Jurkat, Clone E6-1 (cell line): ENCODE measurements at regions not wholly inside any gene's neighbourhood (a gene's known extent, or its start where the extent isn't known, plus 50 kb on each side); places are given as distances from the start of the nearest gene placed in this dataset.

ENCODE experiments used
- DNase-seq: peaks from one replicate; pipeline ENCODE4 v3.0.0-alpha.2; 2011; ENCODE audit warnings: low read depth, low spot score
- H3K4me3 ChIP-seq: 2 replicates; pipeline ENCODE4 v1.5.1; 2011; ENCODE audit warnings: mild to moderate bottlenecking, low read length, control low read depth, moderate library complexity

DNA sequence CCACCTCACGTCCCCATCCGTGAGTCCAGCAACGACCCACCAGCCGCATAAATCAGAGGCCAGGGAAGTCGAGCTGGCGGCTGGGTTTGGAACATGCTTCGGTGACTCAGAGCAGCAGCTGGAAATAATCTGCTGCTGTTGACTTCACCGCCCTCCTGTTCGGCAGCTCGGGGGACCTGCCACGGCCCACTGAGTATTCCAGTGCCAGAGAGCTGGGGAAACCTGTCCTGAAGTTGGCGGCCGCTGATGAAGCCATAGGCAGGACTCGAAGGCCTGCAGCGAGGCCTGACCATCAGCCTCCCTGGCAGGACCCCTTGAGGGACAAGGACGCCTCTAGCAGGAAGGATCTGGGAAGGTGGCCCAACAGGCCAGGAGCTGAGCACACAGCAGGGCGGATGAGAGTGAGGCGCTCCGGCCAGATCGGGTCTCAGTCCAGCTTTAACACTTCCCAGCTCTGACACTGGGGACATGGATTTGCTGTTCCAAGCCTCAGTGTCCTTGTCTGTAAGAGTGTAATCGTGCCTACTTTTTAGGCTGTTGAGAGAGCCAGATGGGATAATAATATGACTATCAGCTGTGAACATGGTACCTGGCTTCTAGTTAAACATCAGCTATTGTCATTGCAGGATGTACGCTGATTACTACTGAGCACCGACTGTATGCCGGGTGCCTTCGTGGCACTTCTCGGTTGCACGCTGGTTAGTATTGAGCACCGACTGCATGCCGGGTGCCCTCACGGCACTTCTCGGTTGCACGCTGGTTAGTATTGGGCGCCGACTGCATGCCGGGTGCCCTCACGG, 50.4 kb upstream of the CIBAR2 start:
- no peak for DNase-seq
- H3K4me3 ChIP-seq: no peak overlapping the region

DNA sequence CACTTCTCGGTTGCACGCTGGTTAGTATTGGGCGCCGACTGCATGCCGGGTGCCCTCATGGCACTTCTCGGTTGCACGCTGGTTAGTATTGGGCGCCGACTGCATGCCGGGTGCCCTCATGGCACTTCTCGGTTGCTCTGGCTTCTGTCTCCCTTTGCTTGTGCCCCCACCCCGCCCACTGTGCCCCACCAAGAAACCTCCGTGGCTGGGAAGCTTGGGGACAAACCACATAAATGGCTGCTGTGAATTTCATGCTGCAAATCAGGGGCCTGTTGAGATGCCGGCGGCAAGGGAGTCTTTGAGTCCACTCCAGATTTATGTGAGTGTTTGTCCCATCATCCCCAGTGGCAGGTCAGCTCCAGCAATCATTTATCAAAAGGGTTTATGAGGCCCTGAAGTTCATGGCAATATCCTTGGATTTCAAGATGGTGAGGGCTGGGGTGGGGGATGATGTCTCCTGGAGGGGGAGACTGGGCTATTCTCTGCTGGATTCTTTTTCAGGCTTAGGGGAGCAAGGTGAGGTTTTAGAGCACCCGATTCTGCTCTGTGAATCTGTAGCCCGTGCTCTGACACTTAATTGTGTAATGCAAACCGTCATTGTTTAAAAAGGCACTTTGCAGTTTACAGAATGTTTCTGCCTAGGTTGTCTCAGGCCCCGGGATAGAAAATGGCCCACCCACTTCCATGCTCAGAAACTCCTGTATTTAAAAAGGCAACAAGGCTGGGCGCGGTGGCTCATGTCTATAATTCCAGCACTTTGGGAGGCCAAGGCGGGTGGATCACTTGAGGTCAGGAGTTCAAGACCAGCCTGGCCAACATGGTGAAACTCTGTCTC, 51.2 kb upstream of the CIBAR2 start:
- DNase-seq: no peak

DNA sequence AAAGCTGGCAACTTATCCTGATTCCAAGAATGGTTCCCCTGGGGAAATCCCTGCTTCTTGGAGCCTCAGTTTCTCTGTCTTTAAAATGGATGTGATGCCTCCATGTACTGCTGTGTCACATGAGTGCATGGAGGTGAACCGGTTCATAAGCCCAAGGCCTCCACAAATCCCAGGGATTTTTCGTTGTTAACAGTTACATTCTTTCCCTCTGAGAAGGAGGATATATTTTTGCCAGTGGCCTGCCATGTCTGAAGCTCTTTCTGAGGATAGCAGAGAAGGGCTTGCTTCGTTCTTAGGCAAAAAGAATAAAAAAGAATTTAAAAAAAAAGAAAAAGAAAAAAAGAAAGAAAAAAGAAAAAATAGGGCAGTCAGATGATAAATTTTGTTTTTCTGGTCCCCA, 52.2 kb upstream of the CIBAR2 start:
- no peak overlapping the region for H3K4me3 ChIP-seq
- no peak for DNase-seq

More for the DNA sequence above, 51.2 kb upstream of the CIBAR2 start:
- H3K4me3 ChIP-seq: no peak overlapping the region

DNA sequence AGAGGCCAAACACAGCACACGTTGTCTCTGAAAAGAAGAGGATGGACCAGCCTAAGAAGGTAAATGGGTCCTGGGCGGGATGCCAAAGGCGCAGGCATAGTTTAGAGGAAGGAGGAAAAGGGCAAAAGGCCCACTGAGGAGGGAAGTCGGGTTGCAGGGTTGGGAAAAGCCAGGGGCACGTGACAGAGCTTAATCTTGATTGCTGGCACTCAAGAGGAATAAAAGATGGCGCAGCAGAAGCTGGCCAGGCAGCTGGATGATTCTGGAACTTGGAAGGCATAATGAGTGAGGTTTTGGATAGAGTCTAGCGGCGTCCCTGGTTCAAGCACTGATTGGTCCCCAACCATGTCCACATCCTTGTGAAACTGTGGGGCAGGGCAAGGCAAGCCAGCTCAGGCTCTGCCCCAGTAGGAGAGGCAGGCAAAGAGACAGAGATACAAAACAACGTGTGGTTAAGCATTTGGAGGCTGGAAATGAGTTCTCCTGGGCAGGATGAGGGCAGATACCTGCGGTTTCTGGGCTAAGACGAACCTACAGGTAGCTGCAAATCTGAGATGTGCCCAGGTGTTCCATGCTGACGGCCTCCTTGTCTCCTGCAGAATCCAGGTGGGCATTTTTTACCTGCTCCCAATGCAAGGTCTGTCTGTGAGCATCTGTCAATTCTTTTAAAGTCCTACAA, 52.7 kb upstream of the CIBAR2 start:
- DNase-seq: no peak
- H3K4me3 ChIP-seq: no peak overlapping the region

DNA sequence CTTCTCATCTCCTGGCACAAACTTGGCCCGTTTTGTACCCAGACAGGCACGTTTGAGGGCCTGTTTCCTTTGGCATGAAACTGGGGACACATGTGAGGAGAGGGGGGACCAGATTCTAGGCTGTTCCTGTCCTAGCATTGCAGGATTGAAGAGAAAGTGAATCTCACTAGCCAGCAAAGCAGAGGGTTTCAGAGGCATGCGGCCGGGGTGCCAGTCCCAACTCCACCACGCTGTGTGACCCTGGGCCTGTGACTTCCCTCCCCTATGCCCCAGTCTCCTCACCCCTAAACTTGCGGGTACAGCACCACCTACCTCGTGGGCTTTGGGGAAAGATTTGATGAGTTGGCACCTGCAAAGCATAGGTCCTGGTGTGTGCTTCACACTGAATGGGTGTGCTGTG, 53.5 kb upstream of the CIBAR2 start:
- no peak overlapping the region for H3K4me3 ChIP-seq
- no peak for DNase-seq

DNA sequence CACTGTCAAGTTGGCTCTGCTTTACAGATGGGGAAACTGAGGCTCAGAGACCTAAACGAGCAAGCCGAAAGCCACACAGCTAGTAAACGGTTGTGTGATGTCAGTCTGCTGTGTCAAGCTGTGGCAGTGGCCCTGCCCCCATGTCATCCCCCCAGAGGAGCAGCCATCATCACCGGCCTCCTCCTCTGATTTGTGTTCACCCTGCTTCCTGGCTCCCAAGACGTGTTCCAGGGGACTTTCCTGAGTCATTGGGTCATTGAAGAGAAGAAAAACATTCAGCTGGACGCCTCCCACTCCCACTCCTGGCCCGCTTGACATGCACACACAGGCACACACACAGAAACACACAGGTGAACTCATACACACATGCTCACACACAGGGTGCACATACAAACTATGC, 54.0 kb upstream of the CIBAR2 start:
- H3K4me3 ChIP-seq: no peak overlapping the region
- DNase-seq: no peak

DNA sequence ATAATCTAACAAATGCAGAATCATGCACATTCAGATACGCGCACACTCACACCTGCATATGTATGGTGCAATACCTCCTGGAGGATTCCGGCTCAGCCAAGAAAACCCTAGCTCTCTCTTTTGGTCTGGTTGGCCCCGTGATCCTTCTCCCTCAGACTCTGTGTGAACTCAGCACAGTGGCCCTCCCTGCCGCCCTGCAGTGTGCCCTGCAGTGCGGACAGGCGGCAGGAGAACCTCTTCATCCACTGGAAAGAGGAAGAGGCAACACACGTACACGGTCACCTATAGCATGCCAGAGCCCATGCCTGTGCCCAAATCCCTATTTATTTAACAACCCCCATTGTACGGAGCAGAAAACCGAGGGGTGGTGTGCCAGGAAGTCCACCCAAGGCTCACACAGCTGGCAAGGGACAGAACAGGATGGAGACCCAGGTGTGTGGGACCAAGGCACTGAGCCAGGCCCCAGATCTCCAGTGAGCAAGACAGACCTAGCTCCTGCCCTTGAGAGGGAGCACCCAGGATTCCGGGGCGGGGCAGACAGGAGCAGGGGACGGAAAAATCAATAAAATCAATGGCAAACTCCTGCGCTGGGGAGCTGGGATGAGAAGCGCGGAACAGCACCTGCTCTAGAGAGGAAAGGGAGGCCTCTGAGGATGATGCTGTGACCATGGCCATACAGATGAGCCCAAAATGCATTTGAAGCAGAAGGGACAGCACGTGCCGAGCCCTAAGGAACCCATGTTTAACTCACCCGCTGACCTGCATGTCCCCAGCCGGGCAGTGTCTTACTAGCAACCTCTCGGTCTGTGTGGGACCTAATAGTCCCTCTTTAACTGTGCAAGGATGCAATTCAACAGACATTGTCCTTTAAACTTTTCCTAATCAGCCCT, 54.7 kb upstream of the CIBAR2 start:
- no peak overlapping the region for H3K4me3 ChIP-seq
- DNase-seq: no peak

DNA sequence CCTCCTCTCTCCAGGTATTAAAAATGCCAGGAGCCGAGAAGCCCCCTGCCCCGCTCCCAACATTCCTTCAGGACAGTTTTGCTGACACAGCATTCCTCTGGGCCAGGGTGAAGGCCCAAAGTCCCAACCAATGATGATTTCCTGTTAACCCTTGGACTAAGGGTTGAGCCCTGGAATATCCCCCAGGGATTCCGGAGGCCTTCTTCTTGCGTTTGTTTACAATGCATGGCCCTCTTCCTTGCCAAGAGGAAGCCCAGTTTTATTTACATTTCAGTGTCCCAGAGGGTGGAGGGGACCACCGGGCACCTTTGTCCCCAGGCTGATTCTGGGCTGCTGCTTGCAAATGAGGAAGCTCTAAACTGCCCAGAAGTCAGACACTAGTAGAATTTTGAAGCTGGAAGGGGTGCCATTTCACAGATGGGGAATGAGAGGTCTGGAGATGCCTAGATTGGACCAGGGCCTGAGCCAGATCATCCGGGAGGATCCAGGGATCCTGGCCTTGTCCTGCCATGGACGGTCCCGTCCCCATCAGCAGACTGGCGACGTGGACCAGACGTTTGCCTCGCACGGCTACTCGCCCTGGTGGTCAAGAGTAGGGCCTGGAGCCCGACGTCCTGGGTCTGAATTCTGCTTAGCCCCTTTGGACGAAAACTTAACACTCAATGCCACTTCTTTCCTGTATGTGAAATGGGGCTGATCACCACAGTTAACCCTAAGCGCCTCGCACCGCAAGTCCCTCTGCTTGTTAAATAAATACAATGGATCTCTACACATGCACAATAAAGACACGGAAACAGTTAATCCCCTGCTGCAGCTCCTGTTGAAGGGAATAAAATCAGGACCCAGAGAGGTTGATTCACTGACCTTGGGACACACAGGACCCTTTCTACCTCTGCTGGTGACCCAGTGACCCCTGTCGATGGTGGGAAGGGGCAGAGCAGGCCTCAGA, 55.6 kb upstream of the CIBAR2 start:
- H3K4me3 ChIP-seq: no peak overlapping the region
- DNase-seq: no peak

DNA sequence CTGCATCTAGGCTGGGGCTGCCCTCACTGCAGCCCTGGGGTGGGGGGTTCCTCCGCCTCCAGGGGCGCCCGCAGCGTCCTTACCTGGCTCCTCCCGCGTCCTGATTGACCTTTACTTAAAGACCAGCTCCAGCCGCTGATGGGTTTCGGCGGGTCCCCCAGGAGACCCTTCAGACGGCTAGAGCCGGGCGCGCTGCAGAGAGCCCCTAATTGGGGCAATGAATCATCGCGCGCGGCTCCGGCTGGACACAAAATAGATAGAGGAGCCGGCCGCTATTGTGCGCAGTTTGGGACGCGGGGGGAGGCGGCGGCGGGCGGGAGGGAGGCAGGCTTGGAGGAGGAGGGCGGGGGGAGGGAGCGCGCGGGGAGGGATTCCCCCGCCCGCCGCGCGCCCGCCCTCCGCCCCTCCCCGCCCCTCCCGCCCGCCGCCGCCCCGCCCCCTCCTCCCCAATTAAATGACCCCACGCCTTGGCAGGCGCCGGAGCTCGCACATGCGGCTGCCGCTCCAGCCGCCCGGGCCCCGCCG, 56.5 kb upstream of the CIBAR2 start:
- no peak overlapping the region for H3K4me3 ChIP-seq
- DNase-seq: no peak

DNA sequence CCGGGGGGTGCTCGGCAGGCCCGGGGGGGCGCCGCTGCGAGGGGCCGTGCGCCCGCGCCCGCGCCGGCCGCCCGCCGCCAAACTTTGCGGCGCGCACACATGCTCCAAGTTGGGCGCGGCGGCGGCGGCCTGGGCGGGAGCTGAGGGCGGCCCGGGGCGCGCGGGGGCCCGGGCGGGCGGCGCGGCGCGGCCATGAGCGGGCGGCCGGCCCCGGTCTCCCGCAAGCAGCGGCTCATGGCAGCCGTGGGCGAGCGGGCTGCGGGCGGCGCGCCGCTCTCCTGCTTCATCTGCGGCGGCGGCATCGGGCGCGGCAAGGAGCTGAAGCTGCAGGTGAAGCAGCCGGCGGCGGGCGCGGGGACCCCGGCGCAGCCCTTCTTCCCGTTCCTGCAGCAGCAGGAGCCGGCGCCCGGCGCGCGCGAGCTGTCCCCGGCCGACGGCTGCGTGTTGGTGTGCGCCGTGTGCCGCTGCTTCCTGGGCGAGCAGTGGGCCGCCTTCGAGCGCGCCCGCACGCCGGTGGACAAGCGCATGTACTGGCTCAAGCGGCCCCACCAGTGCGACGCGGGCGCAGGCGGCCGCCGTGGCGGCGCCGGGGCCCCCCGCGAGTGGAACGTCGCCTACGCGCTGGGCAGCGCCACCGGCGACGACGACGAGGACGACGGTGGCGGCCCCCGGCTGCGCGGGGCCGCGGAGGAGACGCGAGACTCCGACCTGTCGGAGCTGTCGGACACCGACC, 57.2 kb upstream of the CIBAR2 start:
- no peak for DNase-seq
- no peak overlapping the region for H3K4me3 ChIP-seq

DNA sequence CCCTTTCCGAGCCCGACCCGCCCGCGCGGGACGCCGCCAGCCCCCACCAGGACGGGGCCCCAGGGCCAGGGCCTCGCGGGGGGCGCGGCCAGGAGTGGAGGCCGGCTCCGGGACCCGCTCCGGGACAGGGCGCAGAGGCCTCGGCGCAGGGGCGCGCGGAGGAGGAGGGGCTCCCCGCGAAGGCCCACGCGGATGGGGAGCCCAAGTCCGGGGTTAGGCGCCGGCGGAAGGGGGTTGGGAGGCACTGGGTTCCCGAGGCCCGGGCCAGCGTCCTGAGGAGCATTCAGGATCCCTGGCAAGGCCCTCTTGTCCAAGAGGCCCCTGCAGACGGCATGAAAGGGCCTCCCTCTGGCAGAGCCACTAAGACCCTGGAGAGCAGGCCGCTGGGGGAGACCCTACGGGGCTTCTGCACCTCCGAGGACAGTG, 57.8 kb upstream of the CIBAR2 start:
- no peak for DNase-seq
- H3K4me3 ChIP-seq: no peak overlapping the region

DNA sequence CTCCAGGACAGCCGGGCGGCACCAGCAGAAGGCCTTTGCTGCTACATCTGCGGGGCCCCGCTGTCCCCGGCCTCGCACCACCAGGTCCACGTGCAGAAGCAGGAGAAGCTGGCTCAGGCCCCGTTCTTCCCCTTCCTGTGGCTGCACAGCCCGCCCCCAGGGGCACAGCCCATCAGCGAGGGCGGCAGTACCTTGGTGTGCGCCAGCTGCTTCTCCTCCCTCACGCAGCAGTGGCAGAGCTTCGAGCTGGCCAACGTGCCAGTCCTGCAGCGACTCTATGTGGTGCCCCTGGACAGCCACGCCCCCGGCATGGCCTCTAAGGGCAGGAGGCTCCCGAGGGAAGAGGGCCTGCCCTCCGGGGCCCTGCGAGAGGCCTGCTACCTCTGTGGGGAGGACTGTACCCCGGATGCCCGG, 58.3 kb upstream of the CIBAR2 start:
- DNase-seq: no peak
- H3K4me3 ChIP-seq: no peak overlapping the region

DNA sequence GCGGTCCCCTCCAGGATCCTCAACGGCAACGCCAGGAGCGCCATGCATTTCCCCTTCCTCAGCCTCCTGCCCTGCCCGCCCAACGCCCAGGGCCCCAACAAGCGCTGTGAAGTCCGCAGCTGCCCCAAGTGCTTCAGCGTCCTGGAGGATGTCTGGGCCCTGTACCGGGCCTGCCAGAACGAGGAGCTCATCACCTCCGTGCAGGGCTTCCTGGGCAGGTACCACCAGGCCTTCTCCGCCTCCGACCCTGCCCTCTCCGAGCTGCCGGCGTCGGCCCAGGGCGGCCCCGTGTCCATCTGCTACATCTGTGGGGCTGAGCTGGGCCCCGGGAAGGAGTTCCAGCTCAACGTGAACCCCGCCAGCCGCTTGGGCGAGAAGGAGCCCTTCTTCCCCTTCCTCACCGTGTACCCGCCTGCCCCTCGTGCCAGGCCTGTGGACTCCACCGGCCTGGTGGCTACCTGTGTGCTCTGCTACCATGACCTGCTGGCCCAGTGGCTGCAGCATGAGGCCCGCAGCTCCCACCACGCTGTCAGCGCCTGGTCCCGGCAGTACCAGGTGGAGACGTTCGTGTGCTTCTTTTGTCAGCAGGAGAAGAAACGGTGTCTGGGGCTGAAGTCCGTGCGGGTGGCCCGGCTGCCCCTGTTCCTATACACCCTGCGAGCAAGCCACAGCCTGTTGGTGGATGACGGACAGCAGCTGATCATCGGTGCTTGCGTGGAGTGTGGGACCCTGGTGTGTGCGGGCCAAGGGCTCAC, 58.9 kb upstream of the CIBAR2 start:
- no peak overlapping the region for H3K4me3 ChIP-seq
- no peak for DNase-seq

DNA sequence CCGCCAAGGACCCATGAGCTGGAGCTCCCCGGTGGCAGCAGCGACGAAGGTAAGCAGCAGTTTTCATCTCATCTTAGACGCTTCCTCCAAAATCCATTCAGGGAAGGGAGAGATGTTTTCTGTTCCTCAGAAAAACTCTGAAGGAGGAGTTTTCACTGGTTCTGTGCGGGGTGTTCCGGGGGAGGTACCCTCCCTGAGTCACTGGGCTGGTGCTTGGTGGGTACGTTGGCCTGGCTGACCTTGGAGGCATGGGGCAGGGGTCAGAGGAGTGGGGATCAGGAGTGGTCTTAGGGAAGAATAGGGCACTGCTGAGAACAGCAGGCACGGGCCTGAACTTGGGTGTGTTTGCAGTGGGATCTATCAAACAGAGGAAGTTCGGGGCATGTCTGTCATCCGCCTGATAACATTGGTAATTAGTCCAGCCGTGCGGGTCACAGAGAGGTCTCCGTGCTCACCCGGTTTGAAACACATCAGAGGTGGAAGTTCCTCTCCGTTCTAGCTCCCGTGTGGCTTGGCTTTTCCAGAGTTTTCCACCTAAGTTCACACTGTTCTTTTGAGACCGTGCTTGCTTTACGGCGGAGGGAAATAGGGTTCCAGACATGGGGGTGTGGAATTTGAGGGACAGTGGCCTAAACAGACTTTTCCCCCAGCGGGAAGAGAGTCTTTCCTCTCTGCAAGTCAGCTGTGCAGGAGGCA, 59.6 kb upstream of the CIBAR2 start:
- H3K4me3 ChIP-seq: no peak overlapping the region
- no peak for DNase-seq

DNA sequence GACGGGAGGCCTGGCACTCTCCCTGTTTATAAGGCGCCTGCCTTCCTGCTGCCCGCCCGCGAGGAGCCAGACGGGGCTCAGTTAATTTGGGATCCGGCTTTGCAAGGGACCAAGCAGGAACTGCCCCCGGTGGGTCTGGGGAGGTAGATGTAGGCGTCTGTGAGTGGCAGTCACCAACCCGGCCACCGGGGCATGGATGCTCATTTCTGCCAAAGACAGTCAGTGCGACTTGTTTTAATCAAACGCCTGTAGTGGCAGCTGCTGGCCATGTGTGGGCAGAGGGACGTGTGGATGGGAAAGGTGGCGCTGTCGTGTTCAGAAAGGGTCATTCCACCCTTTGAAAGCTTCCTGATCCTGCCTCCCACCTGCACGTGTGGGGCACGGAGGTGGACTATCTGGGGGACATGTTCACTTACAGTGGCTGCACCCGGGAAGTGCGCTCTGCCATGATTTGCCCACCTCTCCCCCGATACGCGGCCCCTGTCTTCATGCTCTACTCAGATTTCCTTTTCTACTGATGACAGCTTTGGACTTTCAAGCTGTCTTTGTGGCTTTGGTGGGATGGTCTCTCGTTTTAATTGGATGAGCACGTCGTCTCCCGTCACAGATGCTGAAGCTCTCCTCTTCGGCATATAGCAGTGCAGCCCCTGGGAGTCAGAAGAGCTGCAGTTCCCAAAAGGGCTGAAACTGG, 60.3 kb upstream of the CIBAR2 start:
- no peak for DNase-seq
- no peak overlapping the region for H3K4me3 ChIP-seq
